ENCODE measurements at regions not wholly inside any gene's neighbourhood (a gene's known extent, or its start where the extent isn't known, plus 50 kb on each side); places are given as distances from the start of the nearest gene placed in this dataset.
"Not testable (repeated sequence)": the region's sequence is repeated elsewhere in the genome, so short reads cannot be mapped to it uniquely, and the experiment has no call there.

DNA sequence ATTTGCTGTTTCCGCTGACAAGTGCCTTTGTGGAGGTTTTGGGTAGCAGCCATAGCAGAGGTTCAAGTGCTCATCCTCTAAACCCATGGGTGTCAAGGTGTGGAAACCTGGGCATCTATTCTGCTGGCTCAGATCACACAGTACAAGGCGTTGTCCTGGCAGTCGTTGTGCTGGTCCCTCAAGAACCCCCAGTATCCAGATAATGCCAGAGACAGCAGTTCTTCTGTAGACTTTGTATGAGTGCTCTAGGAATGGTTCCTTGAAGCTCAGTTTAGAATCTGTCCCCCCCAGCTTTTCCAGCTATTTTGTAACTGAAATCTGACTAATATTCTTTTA lies 655.7 kb upstream of the MAP3K7 start:
- no peak for DNase-seq (ENCODE audit: low read depth, low spot score)

- DNase-seq (ENCODE audit: low read depth, low spot score), result no peak
Measured at GRCh38 chr6:91241946-91242613, 655.2 kb upstream of the MAP3K7 start.

DNA sequence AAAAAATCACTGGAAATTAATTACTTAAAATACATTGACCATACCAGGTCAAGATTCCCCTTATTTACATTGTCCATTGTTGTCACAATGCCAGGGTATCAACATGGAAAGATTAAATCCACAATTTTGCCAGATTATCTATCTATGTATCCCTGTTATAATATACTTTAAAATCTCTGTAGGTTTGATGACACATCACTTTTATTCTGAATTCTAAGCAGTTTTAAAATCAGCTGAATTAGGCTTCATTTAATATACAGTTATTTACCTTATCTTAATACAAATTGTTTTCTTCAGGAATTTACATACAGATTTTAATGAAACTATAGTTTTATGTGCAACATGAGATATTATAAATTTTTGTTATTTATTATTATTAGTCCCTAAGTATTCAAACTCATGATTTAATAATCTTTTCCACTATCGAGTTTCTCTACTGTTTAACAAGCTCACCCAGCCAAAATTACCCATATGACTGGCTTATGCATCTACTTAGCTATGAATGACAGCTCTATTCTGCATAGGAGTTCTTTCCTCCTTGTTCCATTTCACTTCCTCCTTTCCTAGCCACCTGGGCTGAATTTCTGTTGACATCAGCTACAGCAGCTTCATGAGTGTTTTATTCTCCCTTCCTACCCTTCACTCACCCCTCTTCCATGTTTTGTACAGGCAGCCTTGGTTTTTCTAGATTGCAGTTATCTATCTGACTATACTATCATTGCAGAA lies 654.2 kb upstream of the MAP3K7 start:
- no peak for DNase-seq (ENCODE audit: low read depth, low spot score)

- DNase-seq (ENCODE audit: low read depth, low spot score), result no peak
Measured at GRCh38 chr6:91221072-91221720, 634.3 kb upstream of the MAP3K7 start.

- DNase-seq (ENCODE audit: low read depth, low spot score), result no peak
Measured at GRCh38 chr6:91213229-91213901, 626.5 kb upstream of the MAP3K7 start.

DNA sequence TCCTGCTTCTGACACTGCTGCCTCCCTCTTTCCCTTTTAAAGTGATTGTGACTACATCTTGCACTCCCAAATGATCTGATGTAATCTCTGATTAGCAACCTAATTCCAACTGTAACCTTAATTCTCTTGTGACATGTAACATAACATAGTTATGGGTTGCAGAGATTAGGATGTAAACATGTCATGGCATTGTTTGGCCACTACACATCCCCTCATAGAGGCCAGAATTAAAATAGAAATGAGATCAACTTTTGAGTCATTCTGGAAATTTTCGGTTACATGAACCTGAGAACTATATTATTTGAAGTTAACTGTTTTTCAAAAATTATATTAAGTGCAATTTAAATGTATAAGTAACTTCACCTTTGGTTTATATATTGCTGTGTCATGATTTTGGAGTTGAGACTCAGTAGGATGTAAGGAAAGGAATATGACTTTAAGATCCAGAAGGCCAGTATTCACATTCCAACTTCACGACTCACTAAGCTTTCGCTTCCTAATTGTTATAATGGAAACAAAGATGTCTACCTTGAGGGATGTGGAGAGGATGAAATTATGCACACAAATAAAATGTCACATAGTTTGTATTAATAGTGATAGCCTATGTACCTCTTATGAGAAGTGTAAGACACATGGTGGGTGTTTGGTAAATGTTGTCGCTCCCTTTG lies 611.9 kb upstream of the MAP3K7 start:
- no peak for DNase-seq (ENCODE audit: low read depth, low spot score)

DNA sequence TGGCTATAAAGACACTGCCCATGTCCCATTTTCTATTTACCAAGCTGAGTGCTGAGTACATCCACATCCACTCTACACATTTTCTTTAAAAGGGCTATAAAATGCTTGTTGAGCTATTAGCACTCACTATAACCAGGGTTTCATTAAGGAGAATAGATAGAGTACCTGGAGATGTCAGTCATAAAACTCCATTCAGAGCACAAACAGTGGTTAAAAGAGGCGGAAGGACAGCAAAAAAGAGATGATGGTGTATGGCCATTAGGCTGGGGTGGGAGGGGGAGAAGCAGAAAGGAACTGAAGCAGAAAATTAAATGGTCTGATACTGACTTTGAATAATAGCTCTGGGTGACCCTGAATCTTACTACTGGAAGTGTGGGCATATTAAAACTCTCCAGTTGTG lies 609.9 kb upstream of the MAP3K7 start:
- DNase-seq (ENCODE audit: low read depth, low spot score), result no peak

- DNase-seq (ENCODE audit: low read depth, low spot score), result no peak
Measured at GRCh38 chr6:91193446-91193845, 606.6 kb upstream of the MAP3K7 start.

GRCh38 chr6:91190041-91190440 lies 603.2 kb upstream of the MAP3K7 start:
- not testable (repeated sequence) for DNase-seq (ENCODE audit: low read depth, low spot score)

DNA sequence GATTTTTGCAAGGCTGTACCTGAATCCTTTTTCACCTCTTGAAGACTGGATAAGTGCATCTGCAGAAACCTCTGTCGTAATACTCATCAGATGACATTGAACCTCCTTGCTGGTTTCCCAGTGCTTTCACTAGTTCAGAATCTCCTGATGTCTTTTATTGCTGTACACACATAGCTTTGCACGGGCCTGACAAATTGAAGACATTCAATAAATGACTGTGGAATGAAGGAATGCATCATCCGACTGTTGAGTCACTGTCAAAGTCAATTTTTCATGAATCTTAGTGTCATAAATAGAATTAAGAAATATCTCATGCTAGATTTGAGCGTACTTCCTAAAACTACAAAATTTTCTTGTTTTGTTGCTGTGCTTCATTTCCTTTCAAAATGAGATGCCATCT lies 598.2 kb upstream of the MAP3K7 start:
- no peak for DNase-seq (ENCODE audit: low read depth, low spot score)

- DNase-seq (ENCODE audit: low read depth, low spot score), result no peak
Measured at GRCh38 chr6:91181416-91181815, 594.5 kb upstream of the MAP3K7 start.

DNA sequence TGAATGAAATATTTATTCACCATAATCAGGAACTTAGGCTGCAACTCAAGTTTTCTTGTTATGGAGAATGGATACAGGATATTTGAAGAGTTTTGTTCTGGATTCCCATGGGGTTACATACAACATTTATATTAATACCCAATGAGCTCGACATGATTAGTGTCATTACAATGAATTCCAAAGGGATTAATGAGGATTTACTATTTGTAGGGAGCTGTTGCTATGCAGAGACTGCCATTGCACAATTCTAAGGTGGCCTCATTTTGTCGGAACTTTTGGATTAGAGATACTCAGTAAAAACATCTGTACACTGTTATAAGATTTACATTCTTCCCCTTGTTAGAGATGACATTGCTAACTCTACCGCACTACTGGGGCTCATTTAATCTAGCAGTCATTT lies 586.8 kb upstream of the MAP3K7 start:
- DNase-seq (ENCODE audit: low read depth, low spot score), result no peak

DNA sequence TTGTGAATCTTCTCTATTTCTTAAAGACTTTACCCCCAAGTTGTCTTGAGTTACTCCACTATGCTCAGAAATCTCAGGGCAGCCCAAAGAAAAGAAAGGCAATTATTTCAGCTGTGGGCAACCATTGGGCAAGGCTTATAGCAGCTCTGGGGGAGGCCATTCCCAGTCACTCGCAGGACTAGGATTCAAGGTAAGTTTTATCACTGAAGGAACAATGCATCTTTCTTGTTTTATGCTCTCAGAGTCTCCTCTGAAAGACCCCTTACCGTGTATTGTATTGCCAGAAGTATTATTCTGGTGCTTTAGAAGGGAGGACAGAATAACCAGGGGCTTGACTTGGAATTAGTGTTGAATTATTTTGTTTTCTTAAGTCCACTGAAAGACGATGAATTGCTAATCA lies 586.3 kb upstream of the MAP3K7 start:
- no peak for DNase-seq (ENCODE audit: low read depth, low spot score)

DNA sequence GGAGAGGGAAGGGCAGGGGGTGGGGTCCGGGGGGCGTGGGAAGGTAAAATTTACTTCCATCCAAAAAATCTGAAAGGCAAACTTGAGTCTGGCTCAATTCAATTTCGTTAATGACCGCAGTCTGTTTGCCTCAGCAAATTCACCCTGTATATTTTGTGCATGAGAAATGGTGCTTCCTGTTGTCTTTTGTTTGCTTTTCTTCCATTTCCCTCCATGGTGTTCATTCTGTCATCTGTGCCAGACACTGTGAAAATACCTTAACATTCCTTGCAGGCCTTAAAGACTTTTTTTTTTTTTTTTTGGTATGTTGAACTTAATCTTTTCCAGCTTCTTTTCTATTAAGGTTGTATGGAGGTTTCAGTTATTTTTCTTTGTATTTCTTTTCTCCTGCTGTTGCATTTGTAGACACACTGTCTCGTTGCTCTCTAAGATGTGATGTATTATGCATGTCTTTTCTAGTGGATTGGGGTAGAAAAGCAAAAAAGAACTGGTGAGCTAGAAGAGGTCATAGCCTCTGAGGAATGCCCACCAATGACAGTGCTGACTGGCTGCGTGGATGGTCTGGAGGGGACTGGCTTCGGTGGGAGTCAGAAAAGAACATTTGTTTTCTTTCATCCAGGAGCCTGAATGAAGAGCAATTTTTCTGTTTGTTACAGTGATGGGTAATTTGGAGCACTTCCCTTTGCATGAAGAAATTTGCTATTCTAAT lies 585.0 kb upstream of the MAP3K7 start:
- no peak for DNase-seq (ENCODE audit: low read depth, low spot score)

GRCh38 chr6:91167846-91168245 lies 581.0 kb upstream of the MAP3K7 start:
- no peak for DNase-seq (ENCODE audit: low read depth, low spot score)

DNA sequence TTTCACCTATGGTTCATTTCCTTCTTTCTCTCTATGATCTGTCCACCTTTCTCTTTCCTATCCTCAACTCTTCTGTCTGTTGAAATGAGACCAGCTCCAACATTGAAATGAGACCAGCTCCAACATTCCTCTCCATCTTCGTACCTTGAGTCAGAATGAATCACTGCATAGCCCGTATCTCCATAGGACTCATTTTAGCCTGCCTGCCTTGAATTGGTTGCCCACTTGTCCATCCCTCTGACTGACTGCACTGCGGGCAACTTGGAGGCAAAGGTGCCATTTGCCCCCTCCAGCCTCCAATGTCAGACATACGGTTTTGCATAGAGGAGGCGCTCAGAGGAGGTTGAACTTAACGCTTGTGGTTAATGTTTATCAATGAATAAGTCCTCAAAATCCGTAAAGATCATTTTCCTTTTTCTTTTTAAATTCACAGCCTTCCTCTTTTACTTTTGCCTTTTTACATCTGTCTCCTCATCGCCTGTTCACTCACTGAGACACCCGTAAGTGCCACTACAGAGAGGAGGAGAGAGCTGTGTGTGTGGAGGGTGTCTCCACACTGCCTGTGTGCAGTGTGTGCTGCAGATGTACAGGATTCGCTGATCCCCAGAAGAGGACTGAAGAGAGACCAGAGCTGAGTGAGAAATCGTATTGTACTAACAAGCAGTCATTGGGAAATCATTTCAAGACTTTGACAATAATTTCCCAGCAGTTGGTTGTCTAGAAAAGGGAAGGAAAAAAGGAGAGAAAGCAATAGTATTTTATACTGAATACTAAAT lies 579.6 kb upstream of the MAP3K7 start:
- no peak for DNase-seq (ENCODE audit: low read depth, low spot score)

GRCh38 chr6:91164105-91164504 lies 577.2 kb upstream of the MAP3K7 start:
- DNase-seq (ENCODE audit: low read depth, low spot score), result no peak

GRCh38 chr6:91161246-91161645 lies 574.4 kb upstream of the MAP3K7 start:
- DNase-seq (ENCODE audit: low read depth, low spot score), result no peak

DNA sequence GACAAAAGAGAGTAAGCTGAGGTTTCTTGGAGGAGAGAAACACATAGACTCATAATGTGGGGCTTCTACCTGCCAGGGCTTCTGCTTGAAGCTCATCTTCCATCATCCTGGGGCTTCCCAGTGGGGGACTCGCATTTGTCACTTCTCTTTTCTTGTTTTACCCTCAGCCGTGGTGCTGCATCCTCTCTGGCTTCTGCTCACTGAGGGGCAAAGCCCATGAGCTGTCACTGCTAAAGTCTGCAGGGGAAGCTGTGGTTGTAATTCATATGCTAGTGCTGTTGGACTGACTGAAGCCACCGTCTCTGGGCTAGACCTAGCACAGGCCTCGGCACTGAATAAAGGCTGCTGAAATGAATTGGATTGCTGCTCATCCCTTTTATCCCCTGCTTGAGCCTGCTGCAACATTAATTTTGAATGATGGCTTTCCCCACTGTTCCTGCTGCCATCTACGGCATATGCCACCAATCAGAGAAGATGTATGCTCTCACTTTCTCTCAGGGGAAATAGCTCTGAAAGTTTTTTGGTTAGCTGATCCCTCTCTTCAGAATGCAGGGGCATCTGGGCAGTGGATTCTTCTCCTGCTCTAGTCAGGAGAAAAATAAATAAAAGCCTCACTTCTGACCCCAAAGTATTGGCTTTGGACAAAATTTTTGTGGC lies 568.4 kb upstream of the MAP3K7 start:
- DNase-seq (ENCODE audit: low read depth, low spot score), result no peak

- no peak for DNase-seq (ENCODE audit: low read depth, low spot score)
Measured at GRCh38 chr6:91152824-91153223, 566.0 kb upstream of the MAP3K7 start.
